WI38 (cell line): ENCODE measurements at regions not wholly inside any gene's neighbourhood (a gene's known extent, or its start where the extent isn't known, plus 50 kb on each side); places are given as distances from the start of the nearest gene placed in this dataset.

Experiments used
- H3K4me3 ChIP-seq: 2 replicates; pipeline ENCODE4 v1.5.1; 2011; ENCODE audit warnings: low read depth, mild to moderate bottlenecking, control low read depth, low read length
- CTCF ChIP-seq: IDR thresholded peaks from 2 replicates; pipeline ENCODE4 v1.5.1; 2012; ENCODE audit warnings: low read depth, mild to moderate bottlenecking, control low read depth, low read length

- TF ChIP-seq CTCF, result no peak
- H3K4me3 ChIP-seq, result no peak overlapping the region
These were observed 108.2 kb downstream of the NPIPB5 start for GRCh38 chr16:22618842-22619241.

GRCh38 chr16:22621586-22622155 is 111.0 kb downstream of the NPIPB5 start:
- no peak overlapping the region for H3K4me3 ChIP-seq
- no peak for TF ChIP-seq CTCF

- H3K4me3 ChIP-seq, result no peak overlapping the region
- TF ChIP-seq CTCF, result no peak
These were observed 112.0 kb downstream of the NPIPB5 start for GRCh38 chr16:22622703-22623102.

GRCh38 chr16:22623351-22623781 is 112.7 kb downstream of the NPIPB5 start:
- TF ChIP-seq CTCF, result no peak

GRCh38 chr16:22624038-22624799 is 113.5 kb downstream of the NPIPB5 start:
- H3K4me3 ChIP-seq, result no peak overlapping the region
- no peak for TF ChIP-seq CTCF

More at GRCh38 chr16:22623351-22623781, 112.7 kb downstream of the NPIPB5 start:
- H3K4me3 ChIP-seq, result no peak overlapping the region

GRCh38 chr16:22624800-22625533 is 114.3 kb downstream of the NPIPB5 start:
- no peak for TF ChIP-seq CTCF
- H3K4me3 ChIP-seq, result no peak overlapping the region

- TF ChIP-seq CTCF, result no peak
- H3K4me3 ChIP-seq, result no peak overlapping the region
These were observed 115.3 kb downstream of the NPIPB5 start for GRCh38 chr16:22625967-22626366.
